ENCODE measurements at regions not wholly inside any gene's neighbourhood (a gene's known extent, or its start where the extent isn't known, plus 50 kb on each side); places are given as distances from the start of the nearest gene placed in this dataset.
"Not testable (repeated sequence)": the region's sequence is repeated elsewhere in the genome, so short reads cannot be mapped to it uniquely, and the experiment has no call there.

- no peaks in the 10 kb centered on the region for H3K9me3 ChIP-seq (ENCODE audit: insufficient read depth, low read length, severe bottlenecking)
- H3K79me2 ChIP-seq (ENCODE audit: insufficient read depth, low read length): no peaks in the 10 kb centered on the region
- no peaks in the 10 kb centered on the region for H4K20me1 ChIP-seq (ENCODE audit: insufficient read depth, low read length)
- H3K27me3 ChIP-seq (ENCODE audit: insufficient read depth, low read length, poor library complexity): no peaks in the 10 kb centered on the region
- H3K36me3 ChIP-seq (ENCODE audit: insufficient read depth, low read length): no peaks in the 10 kb centered on the region
- DNase-seq (no peak), ATAC-seq (ENCODE audit: insufficient read depth, low read depth) (no peak)
- no peak overlapping the region for H2AFZ ChIP-seq (ENCODE audit: low read depth, low read length)
- H3K9ac ChIP-seq (ENCODE audit: low read depth, low read length): no peak overlapping the region
- no peak overlapping the region for H3K27ac ChIP-seq (ENCODE audit: low read length)
- TF ChIP-seq, protein P1, sequence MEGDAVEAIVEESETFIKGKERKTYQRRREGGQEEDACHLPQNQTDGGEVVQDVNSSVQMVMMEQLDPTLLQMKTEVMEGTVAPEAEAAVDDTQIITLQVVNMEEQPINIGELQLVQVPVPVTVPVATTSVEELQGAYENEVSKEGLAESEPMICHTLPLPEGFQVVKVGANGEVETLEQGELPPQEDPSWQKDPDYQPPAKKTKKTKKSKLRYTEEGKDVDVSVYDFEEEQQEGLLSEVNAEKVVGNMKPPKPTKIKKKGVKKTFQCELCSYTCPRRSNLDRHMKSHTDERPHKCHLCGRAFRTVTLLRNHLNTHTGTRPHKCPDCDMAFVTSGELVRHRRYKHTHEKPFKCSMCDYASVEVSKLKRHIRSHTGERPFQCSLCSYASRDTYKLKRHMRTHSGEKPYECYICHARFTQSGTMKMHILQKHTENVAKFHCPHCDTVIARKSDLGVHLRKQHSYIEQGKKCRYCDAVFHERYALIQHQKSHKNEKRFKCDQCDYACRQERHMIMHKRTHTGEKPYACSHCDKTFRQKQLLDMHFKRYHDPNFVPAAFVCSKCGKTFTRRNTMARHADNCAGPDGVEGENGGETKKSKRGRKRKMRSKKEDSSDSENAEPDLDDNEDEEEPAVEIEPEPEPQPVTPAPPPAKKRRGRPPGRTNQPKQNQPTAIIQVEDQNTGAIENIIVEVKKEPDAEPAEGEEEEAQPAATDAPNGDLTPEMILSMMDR (IDR thresholded peaks at IDR 0.05; ENCODE audit: borderline replicate concordance, extremely low read depth, low read length, poor library complexity, severe bottlenecking): no peak
- no peak for TF ChIP-seq EZH2 (IDR thresholded peaks at IDR 0.05; ENCODE audit: borderline replicate concordance, low read depth, low read length, severe bottlenecking)
- no peak overlapping the region for H3K4me2 ChIP-seq (ENCODE audit: insufficient read depth, low read length)
- H3K4me3 ChIP-seq (ENCODE audit: low read depth in 1 of 2, low read length in 2 of 2): no peak overlapping the region
- H3K4me1 ChIP-seq (ENCODE audit: insufficient read depth, low read length): no peaks in the 10 kb centered on the region
Observed at GRCh38 chr3:170657312-170657711, 71.4 kb upstream of the SLC7A14 start.

- H4K20me1 ChIP-seq (ENCODE audit: insufficient read depth, low read length): no peaks in the 10 kb centered on the region
- H3K79me2 ChIP-seq (ENCODE audit: insufficient read depth, low read length): no peaks in the 10 kb centered on the region
- H3K36me3 ChIP-seq (ENCODE audit: insufficient read depth, low read length): no peaks in the 10 kb centered on the region
- DNase-seq (no peak), ATAC-seq (ENCODE audit: insufficient read depth, low read depth) (no peak)
- no peaks in the 10 kb centered on the region for H3K27me3 ChIP-seq (ENCODE audit: insufficient read depth, low read length, poor library complexity)
- no peak overlapping the region for H3K4me3 ChIP-seq (ENCODE audit: low read depth in 1 of 2, low read length in 2 of 2)
- no peak overlapping the region for H3K4me2 ChIP-seq (ENCODE audit: insufficient read depth, low read length)
- no peak overlapping the region for H3K9ac ChIP-seq (ENCODE audit: low read depth, low read length)
- H3K4me1 ChIP-seq (ENCODE audit: insufficient read depth, low read length): no peaks in the 10 kb centered on the region
- H2AFZ ChIP-seq (ENCODE audit: low read depth, low read length): no peak overlapping the region
- no peaks in the 10 kb centered on the region for H3K9me3 ChIP-seq (ENCODE audit: insufficient read depth, low read length, severe bottlenecking)
- no peak for TF ChIP-seq EZH2 (IDR thresholded peaks at IDR 0.05; ENCODE audit: borderline replicate concordance, low read depth, low read length, severe bottlenecking)
- TF ChIP-seq, protein P1 (IDR thresholded peaks at IDR 0.05; ENCODE audit: borderline replicate concordance, extremely low read depth, low read length, poor library complexity, severe bottlenecking): no peak
- no peak overlapping the region for H3K27ac ChIP-seq (ENCODE audit: low read length)
Observed at GRCh38 chr3:170656284-170656683, 70.4 kb upstream of the SLC7A14 start.

GRCh38 chr3:170653801-170654200, 67.9 kb upstream of the SLC7A14 start:
- Histone ChIP-seq H3K4me2 (ENCODE audit: insufficient read depth, low read length) (no peak overlapping the region), H2AFZ (ENCODE audit: low read depth, low read length) (no peak overlapping the region), H3K4me1 (ENCODE audit: insufficient read depth, low read length) (no peaks in the 10 kb centered on the region), H3K9me3 (ENCODE audit: insufficient read depth, low read length, severe bottlenecking) (no peaks in the 10 kb centered on the region), H3K4me3 (ENCODE audit: low read depth in 1 of 2, low read length in 2 of 2) (no peak overlapping the region), H3K79me2 (ENCODE audit: insufficient read depth, low read length) (no peaks in the 10 kb centered on the region), H3K36me3 (ENCODE audit: insufficient read depth, low read length) (no peaks in the 10 kb centered on the region), H3K27me3 (ENCODE audit: insufficient read depth, low read length, poor library complexity) (no peaks in the 10 kb centered on the region), H3K27ac (ENCODE audit: low read length) (no peak overlapping the region), H3K9ac (ENCODE audit: low read depth, low read length) (no peak overlapping the region), H4K20me1 (ENCODE audit: insufficient read depth, low read length) (no peaks in the 10 kb centered on the region)
- DNase-seq: no peak
- TF ChIP-seq, protein P1 (IDR thresholded peaks at IDR 0.05; ENCODE audit: borderline replicate concordance, extremely low read depth, low read length, poor library complexity, severe bottlenecking): no peak
- no peak for ATAC-seq (ENCODE audit: insufficient read depth, low read depth)

GRCh38 chr3:170651260-170651845, 65.5 kb upstream of the SLC7A14 start:
- no peak overlapping the region for H3K9ac ChIP-seq (ENCODE audit: low read depth, low read length)
- H3K4me3 ChIP-seq (ENCODE audit: low read depth in 1 of 2, low read length in 2 of 2): no peak overlapping the region
- H4K20me1 ChIP-seq (ENCODE audit: insufficient read depth, low read length): no peaks in the 10 kb centered on the region
- ATAC-seq (ENCODE audit: insufficient read depth, low read depth): no peak
- no peak for TF ChIP-seq EZH2 (IDR thresholded peaks at IDR 0.05; ENCODE audit: borderline replicate concordance, low read depth, low read length, severe bottlenecking)
- TF ChIP-seq, protein P1 (IDR thresholded peaks at IDR 0.05; ENCODE audit: borderline replicate concordance, extremely low read depth, low read length, poor library complexity, severe bottlenecking): no peak
- H2AFZ ChIP-seq (ENCODE audit: low read depth, low read length): no peak overlapping the region
- H3K36me3 ChIP-seq (ENCODE audit: insufficient read depth, low read length): no peaks in the 10 kb centered on the region
- no peaks in the 10 kb centered on the region for H3K79me2 ChIP-seq (ENCODE audit: insufficient read depth, low read length)
- DNase-seq: no peak
- no peaks in the 10 kb centered on the region for H3K9me3 ChIP-seq (ENCODE audit: insufficient read depth, low read length, severe bottlenecking)
- no peak overlapping the region for H3K27ac ChIP-seq (ENCODE audit: low read length)
- H3K4me1 ChIP-seq (ENCODE audit: insufficient read depth, low read length): no peaks in the 10 kb centered on the region
- H3K4me2 ChIP-seq (ENCODE audit: insufficient read depth, low read length): no peak overlapping the region
- no peaks in the 10 kb centered on the region for H3K27me3 ChIP-seq (ENCODE audit: insufficient read depth, low read length, poor library complexity)

GRCh38 chr3:170650557-170650956, 64.7 kb upstream of the SLC7A14 start:
- H3K4me3 ChIP-seq (ENCODE audit: low read depth in 1 of 2, low read length in 2 of 2); H3K4me1 ChIP-seq (ENCODE audit: insufficient read depth, low read length); DNase-seq; H3K36me3 ChIP-seq (ENCODE audit: insufficient read depth, low read length); H3K27ac ChIP-seq (ENCODE audit: low read length); H3K9me3 ChIP-seq (ENCODE audit: insufficient read depth, low read length, severe bottlenecking); H3K27me3 ChIP-seq (ENCODE audit: insufficient read depth, low read length, poor library complexity); H4K20me1 ChIP-seq (ENCODE audit: insufficient read depth, low read length); H3K79me2 ChIP-seq (ENCODE audit: insufficient read depth, low read length); H2AFZ ChIP-seq (ENCODE audit: low read depth, low read length); H3K4me2 ChIP-seq (ENCODE audit: insufficient read depth, low read length); ATAC-seq (ENCODE audit: insufficient read depth, low read depth); H3K9ac ChIP-seq (ENCODE audit: low read depth, low read length): not testable (repeated sequence)

All from DND-41 (cell line).